Activated CD8-positive, alpha-beta memory T cell treated with anti-CD3 and anti-CD28 coated beads, Interleukin-2, amount 50 U/mL, for 1 hour (primary cell): ENCODE measurements at regions not wholly inside any gene's neighbourhood (a gene's known extent, or its start where the extent isn't known, plus 50 kb on each side); places are given as distances from the start of the nearest gene placed in this dataset.
"Not testable (repeated sequence)": the region's sequence is repeated elsewhere in the genome, so short reads cannot be mapped to it uniquely, and the experiment has no call there.

Experiments used
- DNase-seq: peaks from one replicate; pipeline ENCODE4 v3.0.0-alpha.2; 2020; ENCODE audit errors: extremely low read depth

GRCh38 chr14:59116984-59117415 is 71.5 kb upstream of the DAAM1 start:
- no peak for DNase-seq

DNA sequence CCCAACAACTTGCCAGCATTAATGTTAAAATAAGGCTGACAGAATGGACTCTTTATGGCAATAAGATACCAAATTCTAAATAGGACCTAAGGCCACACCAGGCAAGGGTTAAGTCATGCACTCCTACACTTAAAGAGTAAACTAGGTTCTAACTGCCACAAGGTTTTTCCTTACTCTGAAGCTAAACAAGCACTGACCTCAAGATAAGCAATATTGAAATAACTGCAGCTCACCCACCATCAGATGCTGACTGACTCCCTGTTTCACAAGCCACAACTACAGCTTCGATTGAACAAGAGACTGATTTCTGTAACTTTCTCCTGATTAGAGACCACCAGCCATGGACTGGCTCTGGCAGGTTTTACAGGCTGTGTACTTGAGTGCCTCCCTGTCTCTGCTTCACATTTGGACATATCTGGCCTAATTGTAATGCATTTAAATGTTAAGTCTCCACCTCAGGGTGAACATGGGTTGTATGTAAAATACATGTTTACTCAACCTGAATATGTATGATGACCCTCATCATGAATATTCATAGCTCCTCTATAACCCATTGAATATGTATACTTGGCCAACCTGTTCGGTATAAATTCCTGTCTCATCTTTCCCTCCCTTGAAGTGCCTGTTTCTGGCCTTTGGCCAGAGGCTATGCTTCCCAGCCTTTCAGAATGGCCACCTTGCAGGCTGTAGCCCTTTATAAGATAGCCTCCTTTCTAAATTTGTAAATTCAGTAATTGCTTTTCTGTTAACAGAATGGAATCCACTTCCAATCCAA is 70.5 kb upstream of the DAAM1 start:
- DNase-seq, result no peak

DNA sequence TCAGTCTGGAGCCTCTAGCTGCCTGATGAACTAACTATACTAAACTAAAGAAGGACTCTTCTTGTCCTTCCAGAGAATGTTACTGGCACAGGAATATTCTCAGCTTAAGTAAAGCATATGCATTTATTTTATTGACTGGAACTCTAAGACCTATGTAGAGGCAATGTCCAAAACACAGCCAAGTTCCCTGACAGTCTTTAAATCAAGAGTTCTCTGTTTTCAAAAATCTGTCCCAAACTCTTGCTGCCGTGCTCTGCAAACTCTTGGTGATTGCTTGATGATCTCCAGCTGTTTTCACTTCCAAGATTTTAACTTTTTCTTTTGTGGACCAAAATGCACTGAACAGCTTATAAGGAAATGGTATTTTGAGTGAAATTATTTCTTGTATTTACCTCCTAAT is 67.5 kb upstream of the DAAM1 start:
- DNase-seq, result no peak

DNA sequence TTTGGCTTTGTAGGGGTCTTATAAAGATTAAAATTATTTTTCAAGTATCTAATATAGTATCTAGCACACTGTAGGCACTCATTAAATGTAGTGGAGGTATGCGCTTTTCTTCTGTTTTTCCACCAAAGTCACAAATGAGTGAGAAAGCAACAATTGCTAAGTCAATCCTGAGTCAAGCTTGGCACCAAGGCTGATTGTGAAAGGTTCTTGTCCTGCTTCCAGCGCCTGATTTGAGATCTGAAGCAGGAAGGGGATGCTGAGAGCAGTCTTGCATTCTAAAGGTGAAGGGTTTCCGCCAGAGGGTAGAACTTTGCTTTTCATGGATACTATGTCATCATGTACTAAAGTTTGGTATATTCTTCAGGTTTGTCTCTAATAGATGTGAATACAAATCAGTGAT is 64.9 kb upstream of the DAAM1 start:
- DNase-seq, result no peak

- DNase-seq, result no peak
Measured at GRCh38 chr14:59123975-59124374, 64.5 kb upstream of the DAAM1 start.

DNA sequence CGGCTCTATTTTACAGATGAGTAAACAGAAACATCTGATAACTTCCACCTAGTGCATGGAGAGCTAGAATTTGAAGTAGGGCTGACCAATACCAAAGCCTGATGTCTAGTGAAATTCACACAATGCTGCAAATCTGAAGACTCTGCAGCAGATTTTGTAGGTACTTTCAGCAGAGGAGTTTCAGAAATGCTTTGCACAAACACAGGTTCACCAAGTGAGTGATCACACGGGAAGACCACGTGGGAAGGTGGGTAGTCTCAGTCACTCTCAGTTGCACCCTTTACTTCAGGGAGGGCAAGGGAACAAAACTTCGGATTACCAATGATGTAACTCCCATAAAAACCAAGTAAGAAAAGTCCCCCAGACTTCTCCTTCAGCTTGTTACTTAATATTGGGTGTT is 63.3 kb upstream of the DAAM1 start:
- no peak for DNase-seq

GRCh38 chr14:59126714-59127436 is 61.6 kb upstream of the DAAM1 start:
- peak; percentile 7 for DNase-seq

DNA sequence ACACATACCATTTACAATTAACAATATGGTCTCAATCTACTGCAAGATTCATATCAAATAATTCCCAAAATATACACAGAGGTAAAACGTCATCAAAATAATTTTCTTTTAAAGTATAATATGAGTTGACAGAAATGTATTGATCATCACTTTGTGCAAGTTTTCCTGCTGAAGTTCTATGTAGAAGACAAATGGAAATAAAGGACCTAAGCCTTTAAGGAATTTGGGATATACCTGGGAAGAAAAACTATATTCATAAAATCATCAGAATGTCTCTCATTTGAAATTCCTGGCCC is 61.1 kb upstream of the DAAM1 start:
- DNase-seq, result no peak

DNA sequence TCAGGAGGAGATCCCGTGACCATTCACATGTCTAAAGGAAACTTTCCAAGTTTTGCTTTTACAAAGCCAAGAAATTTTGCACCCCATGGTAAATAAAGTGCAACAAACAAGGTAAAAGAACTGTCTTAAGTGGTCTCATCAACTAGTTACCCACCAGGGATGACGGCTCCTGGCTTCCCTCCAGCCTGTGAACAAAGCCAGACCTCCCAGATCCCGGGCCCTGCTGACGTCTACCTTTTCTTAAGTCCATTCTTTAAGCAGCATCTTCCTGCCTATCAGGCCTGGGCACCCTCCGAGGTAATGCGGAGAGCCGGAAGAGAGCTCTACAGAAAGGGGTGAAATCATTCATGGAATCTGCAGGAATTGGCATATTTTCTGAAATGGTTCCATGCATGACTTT is 58.0 kb upstream of the DAAM1 start:
- DNase-seq, result no peak

- no peak for DNase-seq
Measured at GRCh38 chr14:59131938-59132795, 56.3 kb upstream of the DAAM1 start.

GRCh38 chr14:59132796-59133494 is 55.5 kb upstream of the DAAM1 start:
- no peak for DNase-seq

DNA sequence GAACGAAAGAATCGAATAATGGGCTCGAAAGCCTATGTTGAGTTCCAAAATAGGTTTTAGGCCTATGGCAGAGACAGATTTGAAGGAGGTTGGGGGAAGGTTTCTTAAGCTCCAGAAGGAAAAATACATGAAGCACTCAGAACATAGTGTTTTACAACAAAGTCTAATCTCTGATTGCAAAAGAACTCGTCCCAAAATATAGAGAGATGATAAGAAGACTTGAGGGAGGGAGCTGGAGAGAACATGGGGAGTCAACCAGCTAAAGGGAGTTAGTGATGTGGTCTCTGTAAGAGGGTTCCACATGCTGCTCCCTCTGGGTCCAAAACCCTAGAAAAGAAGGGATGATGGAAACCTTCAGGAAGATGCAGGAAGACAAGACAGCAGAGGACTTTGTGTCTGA is 54.8 kb upstream of the DAAM1 start:
- no peak for DNase-seq

DNA sequence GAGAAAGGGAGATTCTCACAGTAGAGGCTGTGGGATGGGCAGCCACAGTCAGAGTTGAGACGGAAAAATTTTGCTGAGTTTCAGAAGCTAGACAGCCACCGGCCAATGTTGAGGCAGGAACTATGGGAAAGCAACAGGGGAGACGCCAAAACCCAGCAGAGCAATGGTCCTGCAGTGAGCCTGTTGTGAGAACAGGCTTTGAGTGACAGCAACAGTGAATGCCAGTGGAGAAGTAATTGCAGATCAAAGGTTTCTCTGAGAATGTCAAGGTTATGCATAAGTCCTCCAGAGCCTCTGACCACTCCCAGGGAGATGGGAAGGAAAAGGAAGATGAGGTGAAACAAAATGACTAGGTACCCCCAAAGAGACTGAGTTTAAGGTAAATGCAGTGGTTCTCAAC is 54.2 kb upstream of the DAAM1 start:
- DNase-seq, result no peak

DNA sequence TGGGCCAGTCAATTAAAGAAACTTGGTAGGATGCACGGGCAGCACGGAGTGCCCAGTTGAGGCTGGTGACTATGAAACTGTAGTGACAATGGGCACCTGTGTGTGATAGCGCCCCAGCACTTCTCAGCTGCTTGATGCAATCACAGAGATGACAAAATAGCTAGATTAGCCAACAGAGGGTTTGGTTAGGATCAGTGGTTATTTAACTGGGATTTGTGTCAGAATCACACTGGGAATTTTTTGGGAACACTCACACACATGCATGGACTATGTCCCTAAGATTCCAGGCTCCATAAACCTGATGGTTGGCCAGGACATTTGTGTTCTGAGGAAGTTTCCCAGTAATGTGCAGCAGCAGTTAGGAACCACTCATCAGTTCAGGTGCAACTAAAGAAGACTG is 51.2 kb upstream of the DAAM1 start:
- no peak for DNase-seq

DNA sequence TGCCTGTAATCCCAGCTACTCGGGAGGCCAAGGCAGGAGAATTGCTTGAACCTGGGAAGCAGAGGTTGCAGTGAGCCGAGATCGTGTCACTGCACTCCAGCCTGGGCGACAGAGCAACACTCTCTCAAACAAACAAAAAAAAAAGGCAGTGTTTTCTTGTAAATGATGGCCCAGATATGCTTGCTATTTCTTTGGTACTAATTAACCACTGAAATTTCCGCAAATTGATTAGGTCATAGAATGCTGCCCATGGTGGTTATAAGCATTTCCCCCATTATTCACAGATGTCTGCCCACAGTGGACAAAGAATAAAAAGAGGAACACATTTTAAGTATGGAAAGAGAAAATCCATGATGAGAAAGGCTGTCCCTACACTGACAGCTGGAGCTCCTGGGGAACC is 49.9 kb upstream of the DAAM1 start:
- DNase-seq, result not testable (repeated sequence)
